ENCODE measurements at regions not wholly inside any gene's neighbourhood (a gene's known extent, or its start where the extent isn't known, plus 50 kb on each side); places are given as distances from the start of the nearest gene placed in this dataset.
A peak's percentile ranks its signal among the peaks of the same experiment; 100 is the strongest.

GRCh38 chr17:33516645-33517044 is 223.6 kb upstream of the ASIC2 start:
- no peak for DNase-seq

- DNase-seq, result no peak
Measured at GRCh38 chr17:33517746-33518145, 224.7 kb upstream of the ASIC2 start.

- no peak for DNase-seq
Measured at GRCh38 chr17:33519692-33520091, 226.6 kb upstream of the ASIC2 start.

- DNase-seq, result peak; percentile 28
Measured at GRCh38 chr17:33520426-33521330, 227.6 kb upstream of the ASIC2 start.

GRCh38 chr17:33521784-33522183 is 228.7 kb upstream of the ASIC2 start:
- no peak for DNase-seq

- no peak for DNase-seq
Measured at GRCh38 chr17:33522623-33523022, 229.5 kb upstream of the ASIC2 start.

GRCh38 chr17:33523577-33523981 is 230.5 kb upstream of the ASIC2 start:
- DNase-seq, result no peak

GRCh38 chr17:33525186-33525585 is 232.1 kb upstream of the ASIC2 start:
- DNase-seq, result no peak

GRCh38 chr17:33526717-33527116 is 233.6 kb upstream of the ASIC2 start:
- no peak for DNase-seq

- no peak for DNase-seq
Measured at GRCh38 chr17:33527290-33527689, 234.2 kb upstream of the ASIC2 start.

GRCh38 chr17:33528846-33529245 is 235.8 kb upstream of the ASIC2 start:
- DNase-seq, result no peak

- no peak for DNase-seq
Measured at GRCh38 chr17:33529816-33530215, 236.7 kb upstream of the ASIC2 start.

GRCh38 chr17:33531311-33531710 is 238.2 kb upstream of the ASIC2 start:
- no peak for DNase-seq

- DNase-seq, result no peak
Measured at GRCh38 chr17:33534087-33534486, 241.0 kb upstream of the ASIC2 start.

- DNase-seq, result no peak
Measured at GRCh38 chr17:33545124-33545523, 252.0 kb upstream of the ASIC2 start.

- DNase-seq, result no peak
Measured at GRCh38 chr17:33550261-33550660, 257.2 kb upstream of the ASIC2 start.

GRCh38 chr17:33551075-33551474 is 258.0 kb upstream of the ASIC2 start:
- DNase-seq, result no peak

GRCh38 chr17:33551911-33552310 is 258.8 kb upstream of the ASIC2 start:
- DNase-seq, result no peak

GRCh38 chr17:33560165-33560564 is 267.1 kb upstream of the ASIC2 start:
- DNase-seq, result no peak

GRCh38 chr17:33560871-33561270 is 267.8 kb upstream of the ASIC2 start:
- no peak for DNase-seq

- no peak for DNase-seq
Measured at GRCh38 chr17:33561569-33562334, 268.7 kb upstream of the ASIC2 start.

- no peak for DNase-seq
Measured at GRCh38 chr17:33562792-33563191, 269.7 kb upstream of the ASIC2 start.

GRCh38 chr17:33564146-33564545 is 271.1 kb upstream of the ASIC2 start:
- no peak for DNase-seq

GRCh38 chr17:33567223-33567622 is 274.1 kb upstream of the ASIC2 start:
- no peak for DNase-seq

Data from activated CD8-positive, alpha-beta memory T cell treated with anti-CD3 and anti-CD28 coated beads, Interleukin-2, amount 50 U/mL, for 4 hours (primary cell).